Choroid plexus epithelial cell (primary cell): ENCODE measurements at regions not wholly inside any gene's neighbourhood (a gene's known extent, or its start where the extent isn't known, plus 50 kb on each side); places are given as distances from the start of the nearest gene placed in this dataset.

Source experiments
- DNase-seq: peaks from one replicate; pipeline ENCODE4 v3.0.0-alpha.2; 2010; ENCODE audit warnings: low read depth
- H3K4me3 ChIP-seq: 2 replicates; pipeline ENCODE4 v1.5.1; 2011; ENCODE audit warnings: low read depth, mild to moderate bottlenecking, control low read depth, low read length, moderate library complexity
- CTCF ChIP-seq: conservative IDR thresholded peaks from 2 replicates; pipeline ENCODE4 v1.5.1; 2011; ENCODE audit warnings: low read depth, mild to moderate bottlenecking, control low read depth, inconsistent platforms, low read length, moderate library complexity

GRCh38 chr20:24100370-24101011 lies 111.9 kb upstream of the GGTLC1 start:
- peak; percentile 87 for TF ChIP-seq CTCF
- H3K4me3 ChIP-seq: no peak overlapping the region
- DNase-seq: peak; percentile 87

GRCh38 chr20:24098886-24099285 lies 110.3 kb upstream of the GGTLC1 start:
- no peak for TF ChIP-seq CTCF
- peak; percentile 68 for DNase-seq
- H3K4me3 ChIP-seq: no peak overlapping the region

GRCh38 chr20:24097506-24098245 lies 109.1 kb upstream of the GGTLC1 start:
- H3K4me3 ChIP-seq: no peak overlapping the region
- DNase-seq: no peak
- TF ChIP-seq CTCF: no peak

DNA sequence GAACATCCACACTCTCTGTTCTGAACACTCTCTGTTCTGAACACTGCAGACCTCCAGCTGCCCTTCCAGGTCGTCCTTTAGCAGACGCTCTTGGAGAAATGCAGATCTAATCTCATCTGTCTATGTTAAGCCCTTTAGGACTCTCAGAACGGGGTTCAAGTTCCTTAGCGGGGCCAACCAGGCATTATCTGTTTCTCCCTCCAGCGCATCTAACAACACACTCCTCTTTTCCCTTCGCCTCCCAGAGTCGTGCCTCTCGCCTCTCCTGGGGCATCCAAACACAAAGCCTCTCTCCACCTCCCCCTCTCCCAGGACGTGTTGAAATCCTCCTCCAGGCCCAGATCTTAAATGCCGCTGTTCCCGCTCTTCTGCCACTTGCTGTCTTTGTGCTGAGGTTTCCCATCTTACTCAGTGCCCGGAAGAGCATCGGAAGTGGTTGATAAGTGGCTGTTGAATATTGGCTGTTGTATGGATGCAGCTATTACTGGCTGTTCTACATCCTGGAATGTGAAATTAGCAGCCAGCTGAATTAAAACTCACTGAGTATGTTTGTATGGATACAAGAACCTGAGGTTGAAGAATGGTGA lies 108.4 kb upstream of the GGTLC1 start:
- TF ChIP-seq CTCF: no peak
- DNase-seq: no peak
- no peak overlapping the region for H3K4me3 ChIP-seq

DNA sequence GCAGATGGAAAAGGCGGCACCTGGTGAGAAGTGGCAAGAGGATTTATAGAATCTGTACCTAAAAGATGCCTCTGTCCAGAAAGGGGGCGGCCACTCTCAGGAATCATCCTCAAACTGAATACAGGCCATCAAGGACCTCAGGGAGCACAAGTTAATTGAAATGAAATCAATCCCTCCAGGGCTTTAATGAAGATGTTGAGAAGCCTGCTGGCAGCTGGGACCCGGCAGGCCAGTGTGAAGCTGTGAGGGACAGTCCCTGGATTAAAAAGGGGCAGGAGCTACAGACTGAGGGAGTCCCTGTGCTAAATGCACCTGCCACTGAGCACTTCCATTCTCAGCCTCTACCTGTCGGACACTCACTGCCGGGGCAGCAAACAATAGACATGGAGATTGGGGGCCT lies 107.7 kb upstream of the GGTLC1 start:
- no peak for DNase-seq
- no peak for TF ChIP-seq CTCF
- H3K4me3 ChIP-seq: no peak overlapping the region

DNA sequence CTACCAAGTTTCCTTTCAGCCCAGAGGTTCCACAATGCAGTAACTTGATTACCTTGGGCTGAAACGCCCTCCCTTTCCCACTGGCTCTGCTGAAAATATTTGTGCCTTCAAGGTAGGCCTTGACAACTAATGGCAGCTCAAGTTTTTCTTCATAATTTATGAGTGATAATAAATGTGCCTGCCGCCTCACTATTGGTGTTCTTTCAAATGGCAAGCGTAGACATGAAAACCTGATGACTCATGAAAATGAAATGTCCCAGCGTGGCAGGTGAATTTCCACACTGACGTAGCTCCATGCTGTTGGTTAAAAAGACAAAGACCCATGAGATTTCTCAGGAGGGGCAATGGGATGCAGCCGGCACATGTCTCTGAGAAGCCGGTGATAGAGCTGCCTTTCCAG lies 107.2 kb upstream of the GGTLC1 start:
- no peak for DNase-seq
- no peak overlapping the region for H3K4me3 ChIP-seq
- no peak for TF ChIP-seq CTCF
